ENCODE measurements at regions not wholly inside any gene's neighbourhood (a gene's known extent, or its start where the extent isn't known, plus 50 kb on each side); places are given as distances from the start of the nearest gene placed in this dataset.

- no peaks in the 10 kb centered on the region for H3K4me1 ChIP-seq
- no peaks in the 10 kb centered on the region for H3K36me3 ChIP-seq
- no peak overlapping the region for H3K27ac ChIP-seq
- H3K4me3 ChIP-seq: no peak overlapping the region
- H3K9me3 ChIP-seq: no peaks in the 10 kb centered on the region
- TF ChIP-seq, protein P1, sequence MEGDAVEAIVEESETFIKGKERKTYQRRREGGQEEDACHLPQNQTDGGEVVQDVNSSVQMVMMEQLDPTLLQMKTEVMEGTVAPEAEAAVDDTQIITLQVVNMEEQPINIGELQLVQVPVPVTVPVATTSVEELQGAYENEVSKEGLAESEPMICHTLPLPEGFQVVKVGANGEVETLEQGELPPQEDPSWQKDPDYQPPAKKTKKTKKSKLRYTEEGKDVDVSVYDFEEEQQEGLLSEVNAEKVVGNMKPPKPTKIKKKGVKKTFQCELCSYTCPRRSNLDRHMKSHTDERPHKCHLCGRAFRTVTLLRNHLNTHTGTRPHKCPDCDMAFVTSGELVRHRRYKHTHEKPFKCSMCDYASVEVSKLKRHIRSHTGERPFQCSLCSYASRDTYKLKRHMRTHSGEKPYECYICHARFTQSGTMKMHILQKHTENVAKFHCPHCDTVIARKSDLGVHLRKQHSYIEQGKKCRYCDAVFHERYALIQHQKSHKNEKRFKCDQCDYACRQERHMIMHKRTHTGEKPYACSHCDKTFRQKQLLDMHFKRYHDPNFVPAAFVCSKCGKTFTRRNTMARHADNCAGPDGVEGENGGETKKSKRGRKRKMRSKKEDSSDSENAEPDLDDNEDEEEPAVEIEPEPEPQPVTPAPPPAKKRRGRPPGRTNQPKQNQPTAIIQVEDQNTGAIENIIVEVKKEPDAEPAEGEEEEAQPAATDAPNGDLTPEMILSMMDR (IDR thresholded peaks at IDR 0.05): no peak
- DNase-seq (no peak), ATAC-seq (ENCODE audit: low FRiP score in 2 of 2) (no peak)
- WGBS, 2 donors: 81 to 88% methylated on average over 1 of the region's 1 CpG
- H3K27me3 ChIP-seq: no peaks in the 10 kb centered on the region
Measured at GRCh38 chr4:31108762-31109161, 388.6 kb downstream of the PCDH7 start.

GRCh38 chr4:31111790-31112189 is 391.6 kb downstream of the PCDH7 start:
- no peaks in the 10 kb centered on the region for H3K4me1 ChIP-seq
- H3K9me3 ChIP-seq: no peaks in the 10 kb centered on the region
- DNase-seq (no peak), ATAC-seq (ENCODE audit: low FRiP score in 2 of 2) (no peak)
- H3K27ac ChIP-seq: no peak overlapping the region
- no peak overlapping the region for H3K4me3 ChIP-seq
- no peaks in the 10 kb centered on the region for H3K36me3 ChIP-seq
- TF ChIP-seq POLR2A (IDR thresholded peaks at IDR 0.05) (no peak), POLR2AphosphoS5 (IDR thresholded peaks at IDR 0.05) (no peak), EP300 (IDR thresholded peaks at IDR 0.05) (no peak)
- TF ChIP-seq, protein P1 (IDR thresholded peaks at IDR 0.05): no peak
- H3K27me3 ChIP-seq: no peaks in the 10 kb centered on the region

DNA sequence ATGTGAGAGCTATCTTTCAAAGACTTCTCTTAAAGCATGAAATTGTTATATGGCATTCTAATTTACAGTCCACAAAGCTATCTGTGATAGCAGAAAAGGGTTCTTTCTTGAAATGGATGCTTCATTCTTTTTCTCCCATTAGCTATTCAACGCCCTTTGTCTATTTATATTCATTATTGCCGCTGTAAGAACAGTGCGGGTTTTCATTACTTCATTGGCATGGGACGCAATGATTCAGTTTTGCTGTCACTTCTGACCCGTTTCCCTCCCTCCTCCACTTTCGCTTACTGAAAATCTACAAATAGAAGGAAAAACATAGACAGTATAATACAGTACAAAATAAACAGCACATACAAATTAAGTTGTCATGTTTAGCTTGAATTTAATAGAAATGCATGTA is 394.6 kb downstream of the PCDH7 start:
- no peak for DNase-seq
- no peak for ATAC-seq (ENCODE audit: low FRiP score in 2 of 2)
- Histone ChIP-seq H3K27ac (no peak overlapping the region), H3K27me3 (no peaks in the 10 kb centered on the region), H3K9me3 (no peaks in the 10 kb centered on the region), H3K4me1 (no peaks in the 10 kb centered on the region), H3K4me3 (no peak overlapping the region), H3K36me3 (no peaks in the 10 kb centered on the region)
- 90 to 91% methylated on average over 6 of the region's 6 CpGs for WGBS, 2 donors
- TF ChIP-seq POLR2AphosphoS5 (IDR thresholded peaks at IDR 0.05) (no peak), POLR2A (IDR thresholded peaks at IDR 0.05) (no peak), EP300 (IDR thresholded peaks at IDR 0.05) (no peak)
- TF ChIP-seq, protein P1 (IDR thresholded peaks at IDR 0.05): no peak

GRCh38 chr4:31124008-31124585 is 403.9 kb downstream of the PCDH7 start:
- H3K4me1 ChIP-seq: no peaks in the 10 kb centered on the region
- H3K9me3 ChIP-seq: no peaks in the 10 kb centered on the region
- no peaks in the 10 kb centered on the region for H3K27me3 ChIP-seq
- 88 to 90% methylated on average over 7 of the region's 7 CpGs for WGBS, 2 donors
- no peak overlapping the region for H3K4me3 ChIP-seq
- TF ChIP-seq, protein P1 (IDR thresholded peaks at IDR 0.05): no peak
- TF ChIP-seq POLR2AphosphoS5 (IDR thresholded peaks at IDR 0.05) (no peak), EP300 (IDR thresholded peaks at IDR 0.05) (no peak), POLR2A (IDR thresholded peaks at IDR 0.05) (no peak)
- H3K27ac ChIP-seq: no peak overlapping the region
- no peak for DNase-seq
- no peaks in the 10 kb centered on the region for H3K36me3 ChIP-seq
- ATAC-seq (ENCODE audit: low FRiP score in 2 of 2): no peak

GRCh38 chr4:31125061-31125460 is 404.9 kb downstream of the PCDH7 start:
- H3K27ac ChIP-seq: no peak overlapping the region
- H3K4me1 ChIP-seq: no peaks in the 10 kb centered on the region
- H3K36me3 ChIP-seq: no peaks in the 10 kb centered on the region
- ATAC-seq (ENCODE audit: low FRiP score in 2 of 2) (no peak), DNase-seq (no peak)
- no peak for TF ChIP-seq POLR2A (IDR thresholded peaks at IDR 0.05)
- TF ChIP-seq, protein P1 (IDR thresholded peaks at IDR 0.05): no peak
- no peak for TF ChIP-seq EP300 (IDR thresholded peaks at IDR 0.05)
- TF ChIP-seq POLR2AphosphoS5 (IDR thresholded peaks at IDR 0.05): no peak
- 78 to 85% methylated on average over 1 of the region's 1 CpG for WGBS, 2 donors
- no peaks in the 10 kb centered on the region for H3K9me3 ChIP-seq
- no peaks in the 10 kb centered on the region for H3K27me3 ChIP-seq
- no peak overlapping the region for H3K4me3 ChIP-seq
